Neural cell (in vitro differentiated cells): ENCODE measurements at regions not wholly inside any gene's neighbourhood (a gene's known extent, or its start where the extent isn't known, plus 50 kb on each side); places are given as distances from the start of the nearest gene placed in this dataset.

Experiments used
- H2AFZ ChIP-seq: fragments of 200-600, 300-800 bp; sonication (generic), shearing (Covaris generic); 2 replicates; pipeline ENCODE4 v1.6.0; 2014; ENCODE audit warnings: low read depth, mild to moderate bottlenecking, antibody characterized with exemption, low read length, moderate library complexity
- H3F3A ChIP-seq: fragments of 200-600 bp; shearing (Covaris generic); 2 replicates; pipeline ENCODE4 v1.6.1; 2016; ENCODE audit warnings: mild to moderate bottlenecking, moderate library complexity, mixed read lengths, antibody characterized with exemption, low read length; ENCODE audit not compliant: insufficient read depth, poor library complexity, severe bottlenecking
- H3K27ac ChIP-seq: fragments of 200-600, 300-800 bp; sonication (generic), shearing (Covaris generic); 2 replicates; pipeline ENCODE4 v1.5.1; 2014; ENCODE audit warnings: mild to moderate bottlenecking, low read length, moderate library complexity
- H3K27me3 ChIP-seq: fragments of 300-800, 200-600 bp; sonication (generic), shearing (Covaris generic); 2 replicates; pipeline ENCODE4 v1.6.0; 2014; ENCODE audit warnings: mild to moderate bottlenecking, low read depth, low read length, moderate library complexity; ENCODE audit not compliant: insufficient read depth
- H3K36me3 ChIP-seq: fragments of 300-800, 200-600 bp; sonication (generic), shearing (Covaris generic); 2 replicates; pipeline ENCODE4 v1.5.1; 2014; ENCODE audit warnings: mild to moderate bottlenecking, antibody characterized with exemption, low read length, moderate library complexity; ENCODE audit not compliant: insufficient read depth
- H3K4me2 ChIP-seq: fragments of 300-800, 200-600 bp; sonication (generic), shearing (Covaris generic); 2 replicates; pipeline ENCODE4 v1.6.0; 2014; ENCODE audit warnings: mild to moderate bottlenecking, low read length
- H3K4me3 ChIP-seq: fragments of 300-800, 200-600 bp; sonication (generic), shearing (Covaris generic); 2 replicates; pipeline ENCODE4 v1.5.1; 2014; ENCODE audit warnings: mild to moderate bottlenecking, low read length, moderate library complexity
- H3K79me2 ChIP-seq: fragments of 200-600 bp; shearing (Covaris generic); replicated peaks from 2 replicates; pipeline ENCODE4 v1.6.0; 2014; ENCODE audit warnings: mild to moderate bottlenecking, low read length, moderate library complexity; ENCODE audit not compliant: insufficient read depth
- H3K9ac ChIP-seq: fragments of 300-800, 200-600 bp; sonication (generic), shearing (Covaris generic); 2 replicates; pipeline ENCODE4 v1.6.1; 2016; ENCODE audit warnings: mild to moderate bottlenecking, low read length, mixed read lengths
- H3K9me2 ChIP-seq: fragments of 200-600 bp; shearing (Covaris generic); 2 replicates; pipeline ENCODE4 v1.6.1; 2016; ENCODE audit warnings: mild to moderate bottlenecking, low read length, mixed read lengths; ENCODE audit not compliant: insufficient read depth
- H3K9me3 ChIP-seq: fragments of 200-600, 300-800 bp; sonication (generic), shearing (Covaris generic); 2 replicates; pipeline ENCODE4 v1.6.1; 2016; ENCODE audit warnings: mild to moderate bottlenecking, mixed run types, low read length, moderate library complexity, mixed read lengths
- H4K20me1 ChIP-seq: fragments of 200-600 bp; shearing (Covaris generic); 2 replicates; pipeline ENCODE4 v1.6.1; 2016; ENCODE audit warnings: mild to moderate bottlenecking, mixed run types; ENCODE audit not compliant: insufficient read depth
- CTCF ChIP-seq: fragments of 450-650 bp; IDR thresholded peaks from 2 replicates; pipeline ENCODE4 v1.5.1; 2014; ENCODE audit warnings: antibody characterized with exemption, mild to moderate bottlenecking, moderate library complexity; ENCODE audit not compliant: poor library complexity, severe bottlenecking
- EP300 ChIP-seq: fragments of 450-650 bp; conservative IDR thresholded peaks from 2 replicates; pipeline ENCODE4 v1.6.1; 2014; ENCODE audit warnings: antibody characterized with exemption, mild to moderate bottlenecking, moderate library complexity; ENCODE audit not compliant: poor library complexity, severe bottlenecking
- EZH2 ChIP-seq: fragments of 200-600, 300-800 bp; shearing (Covaris generic), sonication (generic); IDR thresholded peaks from 2 replicates; pipeline ENCODE4 v1.6.1; 2014; ENCODE audit warnings: antibody characterized with exemption, low read length, borderline replicate concordance, mild to moderate bottlenecking; ENCODE audit not compliant: insufficient read depth, poor library complexity, severe bottlenecking
- MXI1 ChIP-seq: fragments of 450-650 bp; conservative IDR thresholded peaks from 2 replicates; pipeline ENCODE4 v1.6.1; 2014; ENCODE audit warnings: antibody characterized with exemption, mild to moderate bottlenecking; ENCODE audit not compliant: poor library complexity, severe bottlenecking
- POLR2AphosphoS5 ChIP-seq: IDR thresholded peaks from 2 replicates; pipeline ENCODE4 v1.6.1; 2012
- RAD21 ChIP-seq: fragments of 450-650 bp; conservative IDR thresholded peaks from 2 replicates; pipeline ENCODE4 v1.6.1; 2014; ENCODE audit warnings: antibody characterized with exemption, mild to moderate bottlenecking, moderate library complexity
- SMC3 ChIP-seq: fragments of 450-650 bp; conservative IDR thresholded peaks from 2 replicates; pipeline ENCODE4 v1.6.1; 2014; ENCODE audit warnings: antibody characterized with exemption, mild to moderate bottlenecking, moderate library complexity; ENCODE audit not compliant: poor library complexity
- TAF1 ChIP-seq: IDR thresholded peaks from 2 replicates; pipeline ENCODE4 v1.6.1; 2012; ENCODE audit warnings: low read depth
- TF ChIP-seq, protein P1 (sequence below): IDR thresholded peaks from 2 replicates; pipeline ENCODE4 v1.6.1; 2012; ENCODE audit warnings: borderline replicate concordance

DNA sequence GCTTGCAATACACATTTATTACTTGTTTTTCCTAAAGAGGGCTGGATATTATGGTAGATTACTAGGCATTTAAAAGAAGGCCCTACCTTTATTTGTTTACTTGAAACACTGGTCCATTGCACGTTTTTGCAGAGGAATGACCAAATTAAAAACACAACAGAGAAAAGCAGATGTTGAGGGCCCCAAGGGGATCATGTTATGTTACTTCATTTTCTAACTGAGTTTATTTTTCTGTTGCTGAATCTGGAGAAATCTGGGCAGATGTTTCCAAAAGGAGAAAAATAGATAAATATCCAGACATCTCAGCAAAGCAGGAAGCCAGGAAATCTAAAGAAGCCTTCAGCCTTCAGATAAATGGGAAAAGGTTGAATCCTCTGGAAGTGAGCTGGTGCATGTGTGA lies 353.0 kb downstream of the NDFIP2 start:
- no peak overlapping the region for H3K4me3 ChIP-seq
- H3K9me2 ChIP-seq = no peaks in the 10 kb centered on the region
- H3K9me3 ChIP-seq = no peaks in the 10 kb centered on the region
- H3K4me2 ChIP-seq = no peak overlapping the region
- no peak overlapping the region for H3K27ac ChIP-seq
- no peaks in the 10 kb centered on the region for H3K79me2 ChIP-seq
- TF ChIP-seq CTCF = no peak
- TF ChIP-seq EP300 = no peak
- TF ChIP-seq, protein P1, sequence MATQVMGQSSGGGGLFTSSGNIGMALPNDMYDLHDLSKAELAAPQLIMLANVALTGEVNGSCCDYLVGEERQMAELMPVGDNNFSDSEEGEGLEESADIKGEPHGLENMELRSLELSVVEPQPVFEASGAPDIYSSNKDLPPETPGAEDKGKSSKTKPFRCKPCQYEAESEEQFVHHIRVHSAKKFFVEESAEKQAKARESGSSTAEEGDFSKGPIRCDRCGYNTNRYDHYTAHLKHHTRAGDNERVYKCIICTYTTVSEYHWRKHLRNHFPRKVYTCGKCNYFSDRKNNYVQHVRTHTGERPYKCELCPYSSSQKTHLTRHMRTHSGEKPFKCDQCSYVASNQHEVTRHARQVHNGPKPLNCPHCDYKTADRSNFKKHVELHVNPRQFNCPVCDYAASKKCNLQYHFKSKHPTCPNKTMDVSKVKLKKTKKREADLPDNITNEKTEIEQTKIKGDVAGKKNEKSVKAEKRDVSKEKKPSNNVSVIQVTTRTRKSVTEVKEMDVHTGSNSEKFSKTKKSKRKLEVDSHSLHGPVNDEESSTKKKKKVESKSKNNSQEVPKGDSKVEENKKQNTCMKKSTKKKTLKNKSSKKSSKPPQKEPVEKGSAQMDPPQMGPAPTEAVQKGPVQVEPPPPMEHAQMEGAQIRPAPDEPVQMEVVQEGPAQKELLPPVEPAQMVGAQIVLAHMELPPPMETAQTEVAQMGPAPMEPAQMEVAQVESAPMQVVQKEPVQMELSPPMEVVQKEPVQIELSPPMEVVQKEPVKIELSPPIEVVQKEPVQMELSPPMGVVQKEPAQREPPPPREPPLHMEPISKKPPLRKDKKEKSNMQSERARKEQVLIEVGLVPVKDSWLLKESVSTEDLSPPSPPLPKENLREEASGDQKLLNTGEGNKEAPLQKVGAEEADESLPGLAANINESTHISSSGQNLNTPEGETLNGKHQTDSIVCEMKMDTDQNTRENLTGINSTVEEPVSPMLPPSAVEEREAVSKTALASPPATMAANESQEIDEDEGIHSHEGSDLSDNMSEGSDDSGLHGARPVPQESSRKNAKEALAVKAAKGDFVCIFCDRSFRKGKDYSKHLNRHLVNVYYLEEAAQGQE = no peak
- no peak for TF ChIP-seq TAF1
- TF ChIP-seq RAD21 = no peak
- no peak for TF ChIP-seq SMC3
- no peak for TF ChIP-seq EZH2
- H3K27me3 ChIP-seq = no peaks in the 10 kb centered on the region
- no peaks in the 10 kb centered on the region for H3K36me3 ChIP-seq
- H3K9ac ChIP-seq = no peak overlapping the region
- H2AFZ ChIP-seq = no peak overlapping the region
- H3F3A ChIP-seq = no peaks in the 10 kb centered on the region
- no peaks in the 10 kb centered on the region for H4K20me1 ChIP-seq

DNA sequence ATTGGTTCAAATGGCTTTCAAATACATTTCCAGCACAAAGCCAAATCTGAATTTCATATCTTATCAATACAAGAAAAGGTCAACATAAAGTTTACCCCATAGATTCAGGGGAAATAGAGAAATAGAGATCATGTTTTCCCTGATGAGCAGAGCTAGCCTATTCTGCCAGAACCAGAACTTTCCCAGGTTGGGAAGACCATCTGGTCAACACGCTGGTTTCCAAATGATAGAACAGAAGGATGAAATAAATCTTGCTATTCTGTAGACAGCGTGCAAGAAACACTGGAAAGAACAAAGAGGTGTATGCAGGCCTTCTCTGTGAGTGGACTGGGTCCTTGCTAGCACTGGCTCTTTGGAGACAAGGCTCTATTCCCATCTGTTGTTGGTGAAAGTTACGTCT lies 350.6 kb downstream of the NDFIP2 start:
- H3F3A ChIP-seq = no peaks in the 10 kb centered on the region
- no peaks in the 10 kb centered on the region for H3K27me3 ChIP-seq
- no peaks in the 10 kb centered on the region for H3K9me2 ChIP-seq
- H4K20me1 ChIP-seq = no peaks in the 10 kb centered on the region
- no peak overlapping the region for H3K9ac ChIP-seq
- TF ChIP-seq SMC3 = no peak
- TF ChIP-seq RAD21 = no peak
- no peak for TF ChIP-seq EP300
- no peak for TF ChIP-seq POLR2AphosphoS5
- no peak for TF ChIP-seq EZH2
- no peak for TF ChIP-seq MXI1
- TF ChIP-seq CTCF = no peak
- TF ChIP-seq, protein P1 = no peak
- no peak for TF ChIP-seq TAF1
- H2AFZ ChIP-seq = no peak overlapping the region
- H3K4me2 ChIP-seq = no peak overlapping the region
- H3K9me3 ChIP-seq = no peaks in the 10 kb centered on the region
- no peak overlapping the region for H3K4me3 ChIP-seq
- no peaks in the 10 kb centered on the region for H3K36me3 ChIP-seq
- H3K27ac ChIP-seq = no peak overlapping the region
- H3K79me2 ChIP-seq = no peaks in the 10 kb centered on the region
